Erythroblast (primary cell): ENCODE measurements at regions not wholly inside any gene's neighbourhood (a gene's known extent, or its start where the extent isn't known, plus 50 kb on each side); places are given as distances from the start of the nearest gene placed in this dataset.
"Not testable (repeated sequence)": the region's sequence is repeated elsewhere in the genome, so short reads cannot be mapped to it uniquely, and the experiment has no call there.

Experiments
- DNase-seq, 2 experiments: peaks; one replicate each; lab custom pipeline; 2025; lab: John Stamatoyannopoulos, UW
- GATA1 ChIP-seq: IDR thresholded peaks from 2 replicates; pipeline ENCODE4 v1.6.1; 2011; ENCODE audit warnings: low read depth, mild to moderate bottlenecking, control low read depth, low read length, moderate library complexity
- POLR2A ChIP-seq: IDR thresholded peaks from 2 replicates; pipeline ENCODE4 v1.6.1; 2011; ENCODE audit warnings: mild to moderate bottlenecking, low read length

- TF ChIP-seq POLR2A, result no peak
- no peak for TF ChIP-seq GATA1
- DNase-seq, result no peak
Measured at GRCh38 chr9:72471096-72471495, 50.3 kb upstream of the TMC1 start.

- DNase-seq, result no peak
- TF ChIP-seq GATA1, result no peak
- TF ChIP-seq POLR2A, result no peak
Measured at GRCh38 chr9:72467766-72468738, 53.4 kb upstream of the TMC1 start.

- DNase-seq, result no peak
- no peak for TF ChIP-seq POLR2A
Measured at GRCh38 chr9:72465593-72465984, 55.8 kb upstream of the TMC1 start.

DNA sequence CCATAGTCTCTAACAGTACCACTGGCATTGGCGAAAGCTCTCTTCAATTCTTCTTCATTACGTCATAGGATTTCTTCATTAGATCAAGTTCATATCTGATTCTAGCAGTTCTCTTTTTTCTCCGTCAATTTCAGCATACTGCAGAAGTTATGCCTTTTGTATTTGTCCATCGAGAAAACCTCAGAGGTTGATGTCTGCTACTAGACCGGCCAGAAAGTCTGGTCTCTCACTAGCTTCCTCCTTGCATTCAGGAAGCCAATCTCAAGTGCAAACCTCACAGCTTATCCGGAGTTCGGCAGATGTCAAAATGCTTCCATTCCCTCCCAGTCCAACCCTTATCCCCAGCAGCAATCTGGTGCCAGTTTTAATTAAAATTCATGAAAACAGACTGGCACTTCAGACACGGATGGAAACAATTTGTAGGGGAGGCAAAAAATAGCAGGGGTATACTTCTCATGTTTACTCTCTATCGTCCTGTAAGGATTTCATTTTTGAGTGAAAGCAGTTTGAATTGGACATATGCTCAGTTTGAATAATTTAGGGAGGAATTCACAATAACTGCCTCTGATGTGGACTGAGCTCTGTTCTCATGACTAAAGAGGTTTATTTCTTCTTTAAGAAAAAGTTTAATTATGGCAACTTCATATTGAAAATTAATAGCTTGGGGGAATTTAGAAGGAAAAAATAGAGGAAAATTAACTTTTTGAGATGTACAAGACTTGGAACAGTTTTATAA lies 56.4 kb upstream of the TMC1 start:
- TF ChIP-seq GATA1 (no peak), POLR2A (no peak)
- no peak for DNase-seq

DNA sequence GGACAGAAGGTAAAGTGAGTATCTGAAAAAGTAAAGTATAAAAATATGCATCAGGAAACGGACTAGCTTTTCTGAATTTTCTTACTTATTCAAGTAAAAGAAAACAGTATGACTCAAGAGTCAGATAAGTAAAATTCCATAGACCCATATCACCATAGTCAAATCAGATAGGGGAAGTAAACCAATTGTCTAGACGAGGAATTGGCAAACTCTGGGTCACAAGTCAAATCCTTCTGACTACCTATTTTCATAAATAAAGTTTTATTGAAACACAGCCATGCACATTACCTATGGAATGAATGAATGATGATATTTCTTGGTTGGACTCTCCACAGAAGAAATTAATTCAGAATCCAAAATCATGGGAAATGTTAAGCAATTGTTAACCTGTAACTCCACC lies 59.1 kb upstream of the TMC1 start:
- TF ChIP-seq POLR2A (no peak), GATA1 (no peak)
- no peak for DNase-seq

GRCh38 chr9:72460342-72461312 lies 60.8 kb upstream of the TMC1 start:
- DNase-seq, result no peak
- TF ChIP-seq GATA1 (no peak), POLR2A (no peak)

DNA sequence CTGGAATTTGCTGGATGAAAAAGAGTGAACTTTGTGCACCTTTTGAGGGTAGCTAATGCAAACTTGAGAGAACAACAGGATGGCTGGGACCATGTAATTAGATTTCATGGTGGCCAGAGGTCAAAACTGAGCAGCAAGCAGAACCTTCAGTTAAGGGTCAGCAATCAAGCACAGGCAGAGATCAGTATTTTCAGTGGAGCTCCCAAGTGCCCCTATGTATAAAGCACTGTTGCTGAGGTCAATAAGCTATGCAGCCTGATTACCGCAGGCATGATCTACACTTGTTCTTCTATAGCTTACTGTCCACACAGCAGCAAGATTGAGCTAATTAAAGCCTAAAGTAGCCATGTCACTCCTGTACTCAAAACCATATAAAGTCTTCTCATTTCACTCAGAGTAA lies 62.1 kb upstream of the TMC1 start:
- TF ChIP-seq GATA1, result no peak
- no peak for TF ChIP-seq POLR2A
- no peak for DNase-seq

DNA sequence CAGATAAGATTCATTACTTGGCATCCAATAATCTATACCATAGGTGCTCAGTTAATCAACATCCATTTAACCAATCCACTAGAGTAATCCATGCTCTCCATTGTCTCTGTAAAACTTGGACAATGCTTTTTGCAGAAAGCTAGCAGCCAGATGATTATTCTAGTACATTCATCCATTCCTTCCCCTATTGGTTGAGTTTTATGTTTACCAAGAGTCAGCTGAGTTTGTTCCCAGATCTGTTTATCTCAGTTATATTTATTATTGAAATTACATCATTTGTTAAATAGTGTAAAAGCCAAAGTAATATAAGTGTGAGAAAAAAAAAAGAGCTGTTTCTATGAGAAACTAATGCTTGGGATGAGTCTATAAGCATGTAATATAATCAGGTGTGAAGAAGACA lies 63.3 kb upstream of the TMC1 start:
- no peak for TF ChIP-seq GATA1
- TF ChIP-seq POLR2A, result no peak
- no peak for DNase-seq

DNA sequence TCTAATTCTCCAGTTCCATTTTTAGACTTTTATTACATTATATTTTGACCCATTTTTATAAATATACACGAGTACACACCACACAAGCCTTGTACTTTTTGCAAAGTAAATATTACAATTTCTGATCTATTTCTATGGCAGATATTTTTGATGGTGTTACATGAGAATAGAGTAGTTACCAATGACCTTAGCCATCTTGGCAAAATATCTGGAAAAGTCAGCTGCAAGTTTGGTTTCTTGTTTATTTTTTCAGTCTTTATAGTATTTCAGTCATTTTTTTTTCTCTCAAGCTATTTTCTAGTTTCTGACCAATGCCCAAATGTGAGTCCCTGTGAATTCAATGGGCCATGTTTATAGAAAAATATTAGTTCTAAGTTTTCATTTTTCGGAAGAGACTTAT lies 64.0 kb upstream of the TMC1 start:
- DNase-seq, result no peak
- TF ChIP-seq GATA1 (no peak), POLR2A (no peak)

DNA sequence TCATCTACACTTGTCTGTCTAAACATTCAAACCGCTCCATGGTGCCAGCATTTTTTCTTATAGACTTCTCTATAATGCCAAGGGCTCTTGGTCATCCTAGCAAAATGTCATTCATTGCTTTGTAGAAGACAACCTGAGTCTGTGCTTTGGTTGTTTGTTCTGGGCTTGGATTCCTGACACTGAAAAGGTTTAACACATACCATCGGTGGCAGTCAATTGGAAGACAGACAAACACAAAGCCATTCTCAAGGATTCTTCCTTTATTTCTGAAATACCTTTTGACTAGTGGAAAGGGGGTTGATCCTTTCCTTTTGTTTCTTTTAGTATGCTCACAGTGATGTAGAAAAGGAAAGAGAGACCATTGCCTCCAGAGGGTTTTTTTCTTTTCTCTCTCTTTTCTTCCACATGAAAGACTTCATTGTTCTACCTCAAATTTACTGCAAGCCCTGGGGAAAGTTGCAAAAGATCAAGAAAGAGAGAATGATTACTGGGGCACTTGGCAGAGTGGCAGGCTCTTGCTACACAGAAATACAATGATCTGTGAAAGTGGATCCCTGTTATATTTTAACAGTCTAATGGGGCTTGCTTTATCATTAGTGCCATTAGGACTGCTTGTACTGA lies 66.4 kb upstream of the TMC1 start:
- TF ChIP-seq POLR2A (no peak), GATA1 (no peak)
- no peak for DNase-seq

DNA sequence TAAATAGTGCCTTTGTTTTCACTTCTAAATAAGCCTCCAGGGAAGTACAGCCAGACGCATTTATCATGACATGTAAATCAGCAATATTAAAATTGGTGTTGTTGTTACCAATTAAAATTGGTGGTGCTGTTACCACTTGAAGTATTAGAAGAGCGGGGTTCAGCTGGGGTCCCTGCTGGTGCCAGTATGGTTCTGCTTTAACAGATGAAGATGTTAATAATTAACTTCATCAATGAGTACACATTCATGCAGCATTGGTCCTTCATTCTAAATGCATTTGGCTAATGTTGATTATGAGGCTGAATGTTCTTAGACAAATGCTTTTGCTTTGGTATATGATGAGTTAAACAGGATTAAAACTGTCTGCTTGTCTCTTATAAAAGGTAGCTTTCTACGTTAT lies 67.6 kb upstream of the TMC1 start:
- DNase-seq, result no peak
- TF ChIP-seq GATA1 (no peak), POLR2A (no peak)

GRCh38 chr9:72446241-72446640 lies 75.2 kb upstream of the TMC1 start:
- DNase-seq, result not testable (repeated sequence)

DNA sequence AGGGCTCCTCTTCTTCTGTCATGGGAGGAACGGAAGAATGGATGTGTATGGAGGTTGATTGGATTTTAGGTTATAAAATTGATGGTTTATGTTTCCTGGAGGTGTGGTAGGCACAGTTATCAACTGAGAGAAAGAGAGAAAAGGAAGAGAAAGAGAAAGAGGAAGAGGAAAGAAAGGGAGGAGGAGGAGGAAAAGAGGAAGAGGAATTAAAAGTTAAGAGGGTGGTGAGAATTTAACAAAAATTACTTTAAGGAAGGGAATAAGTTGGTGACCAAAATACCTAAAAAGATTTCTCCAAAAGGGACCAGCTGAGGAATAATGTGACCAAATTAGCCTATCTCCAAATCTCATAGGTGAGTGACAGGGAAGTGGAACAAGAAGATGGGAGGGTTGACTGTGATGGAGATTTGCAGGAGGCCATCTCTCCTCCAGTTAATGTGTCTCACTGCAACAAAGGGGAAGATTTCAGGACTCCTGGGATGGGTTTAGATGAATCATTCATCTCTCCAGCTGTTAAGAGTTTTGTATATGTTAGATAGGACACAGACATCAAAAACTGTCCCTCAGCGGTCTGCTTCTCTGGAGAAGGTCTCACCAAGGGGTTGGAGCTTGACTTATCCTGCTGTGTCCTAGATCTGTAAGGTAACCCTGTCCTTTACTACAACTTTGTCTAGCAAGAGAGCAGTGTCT lies 76.0 kb upstream of the TMC1 start:
- TF ChIP-seq GATA1 (no peak), POLR2A (no peak)

More for the DNA sequence above, 76.0 kb upstream of the TMC1 start:
- no peak for DNase-seq
